B cell (primary cell): ENCODE measurements at regions not wholly inside any gene's neighbourhood (a gene's known extent, or its start where the extent isn't known, plus 50 kb on each side); places are given as distances from the start of the nearest gene placed in this dataset.

Experiments
- EZH2 ChIP-seq: IDR thresholded peaks from 2 replicates; pipeline ENCODE4 v1.6.1; 2012; ENCODE audit warnings: borderline replicate concordance, low read depth, mild to moderate bottlenecking, moderate library complexity, low read length; ENCODE audit not compliant: insufficient read depth, poor library complexity, severe bottlenecking
- TF ChIP-seq, protein P1 (sequence below): fragments of 200-600 bp; IDR thresholded peaks from one replicate; pipeline ENCODE4 v1.8.0; 2022; ENCODE audit warnings: antibody characterized with exemption, mild to moderate bottlenecking

DNA sequence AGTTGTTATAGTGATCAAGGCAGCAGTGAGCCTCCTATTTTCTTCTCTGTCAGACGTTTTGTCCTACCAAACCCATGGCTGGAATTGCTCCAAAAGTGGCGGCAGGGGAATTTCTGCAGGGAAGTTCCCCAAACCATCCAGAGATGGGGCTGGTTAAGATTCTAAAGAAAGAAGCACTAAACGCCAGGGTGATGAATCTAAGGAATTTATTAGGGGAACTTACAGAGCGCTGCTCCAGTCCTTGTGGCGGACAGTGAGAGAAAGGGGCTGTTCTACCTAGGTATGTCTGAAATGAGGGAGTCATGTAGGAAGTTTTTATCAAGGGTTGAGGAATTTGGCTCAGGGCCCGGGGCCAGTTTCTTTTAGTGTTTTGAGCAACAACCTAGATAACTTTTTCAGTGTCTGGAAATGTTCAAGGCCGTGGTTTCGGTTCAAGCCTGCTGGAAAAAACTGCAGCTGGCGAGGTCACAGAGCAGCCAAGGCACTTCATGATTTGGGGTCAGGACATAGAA, 222.4 kb upstream of the B3GALT2 start:
- TF ChIP-seq, protein P1, sequence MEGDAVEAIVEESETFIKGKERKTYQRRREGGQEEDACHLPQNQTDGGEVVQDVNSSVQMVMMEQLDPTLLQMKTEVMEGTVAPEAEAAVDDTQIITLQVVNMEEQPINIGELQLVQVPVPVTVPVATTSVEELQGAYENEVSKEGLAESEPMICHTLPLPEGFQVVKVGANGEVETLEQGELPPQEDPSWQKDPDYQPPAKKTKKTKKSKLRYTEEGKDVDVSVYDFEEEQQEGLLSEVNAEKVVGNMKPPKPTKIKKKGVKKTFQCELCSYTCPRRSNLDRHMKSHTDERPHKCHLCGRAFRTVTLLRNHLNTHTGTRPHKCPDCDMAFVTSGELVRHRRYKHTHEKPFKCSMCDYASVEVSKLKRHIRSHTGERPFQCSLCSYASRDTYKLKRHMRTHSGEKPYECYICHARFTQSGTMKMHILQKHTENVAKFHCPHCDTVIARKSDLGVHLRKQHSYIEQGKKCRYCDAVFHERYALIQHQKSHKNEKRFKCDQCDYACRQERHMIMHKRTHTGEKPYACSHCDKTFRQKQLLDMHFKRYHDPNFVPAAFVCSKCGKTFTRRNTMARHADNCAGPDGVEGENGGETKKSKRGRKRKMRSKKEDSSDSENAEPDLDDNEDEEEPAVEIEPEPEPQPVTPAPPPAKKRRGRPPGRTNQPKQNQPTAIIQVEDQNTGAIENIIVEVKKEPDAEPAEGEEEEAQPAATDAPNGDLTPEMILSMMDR: no peak
- no peak for TF ChIP-seq EZH2
